ENCODE measurements at regions not wholly inside any gene's neighbourhood (a gene's known extent, or its start where the extent isn't known, plus 50 kb on each side); places are given as distances from the start of the nearest gene placed in this dataset.

DNA sequence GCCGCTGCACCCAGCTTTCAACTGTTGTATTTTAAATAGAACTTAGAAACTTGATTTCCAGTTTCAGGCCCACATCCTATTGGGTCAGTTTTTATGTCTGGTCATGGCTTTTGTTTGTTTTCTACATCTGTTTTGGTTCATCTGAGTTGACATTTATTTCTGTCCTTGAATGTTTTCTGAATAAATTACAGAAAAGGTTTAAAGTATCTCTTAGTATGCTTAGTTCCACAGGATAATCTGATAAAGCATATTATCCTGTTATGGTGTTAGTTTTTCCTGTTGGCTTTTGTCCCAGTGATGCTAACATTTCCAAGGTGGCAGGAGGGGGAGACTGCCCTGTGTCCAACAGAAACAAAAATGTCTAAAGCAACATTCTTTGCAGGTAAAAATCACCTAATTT, 733.2 kb downstream of the INHBA start:
- no peak for TF ChIP-seq CTCF (IDR thresholded peaks at IDR 0.05)
- no peak for TF ChIP-seq SMC3 (IDR thresholded peaks at IDR 0.05; ENCODE audit: low read depth, low read length)
- no peak for TF ChIP-seq NRF1 (IDR thresholded peaks at IDR 0.05; ENCODE audit: low read depth, low read length)
- no peak for TF ChIP-seq POLR2AphosphoS5 (IDR thresholded peaks at IDR 0.05; ENCODE audit: low read depth, low read length)
- TF ChIP-seq JUND (IDR thresholded peaks at IDR 0.05): 0 out of 2 replicates have a peak, but pooled peaks have one; percentile 18
- TF ChIP-seq TAF1 (IDR thresholded peaks at IDR 0.05; ENCODE audit: borderline replicate concordance, low read depth, low read length): no peak
- no peak for TF ChIP-seq MXI1 (IDR thresholded peaks at IDR 0.05; ENCODE audit: low read depth, low read length)
- TF ChIP-seq FOXJ3 (CRISPR knock-in tag; IDR thresholded peaks at IDR 0.05): peak; percentile 65
- no peak for TF ChIP-seq RAD21 (IDR thresholded peaks at IDR 0.05; ENCODE audit: low read length)
- no peak for TF ChIP-seq REST (IDR thresholded peaks at IDR 0.05; ENCODE audit: low read depth, low read length)
- TF ChIP-seq EP300 (IDR thresholded peaks at IDR 0.05; ENCODE audit: borderline replicate concordance in 1 of 2, low read depth in 1 of 2, low read length in 1 of 2): peak in 1 of 2 experiments; percentile 86; a peak in 3 of 4 replicates
- peak; percentile 76 for TF ChIP-seq TCF12 (IDR thresholded peaks at IDR 0.05)
- 0 out of 2 replicates have a peak, but pooled peaks have one; percentile 51 for TF ChIP-seq RCOR1 (IDR thresholded peaks at IDR 0.05; ENCODE audit: low read length)

All from SK-N-SH (cell line).